Activated naive CD8-positive, alpha-beta T cell (primary cell): ENCODE measurements at regions not wholly inside any gene's neighbourhood (a gene's known extent, or its start where the extent isn't known, plus 50 kb on each side); places are given as distances from the start of the nearest gene placed in this dataset.

Experiments used
- H3K27ac Mint-ChIP-seq: one replicate; pipeline ENCODE4 v1.8.0; 2021; ENCODE audit warnings: mixed read lengths
- H3K27me3 Mint-ChIP-seq: one replicate; pipeline ENCODE4 v1.8.0; 2021; ENCODE audit warnings: mixed read lengths
- H3K36me3 Mint-ChIP-seq: one replicate; pipeline ENCODE4 v1.8.0; 2021; ENCODE audit warnings: mixed read lengths
- H3K4me1 Mint-ChIP-seq: one replicate; pipeline ENCODE4 v1.8.0; 2021; ENCODE audit warnings: low read depth, mixed read lengths
- H3K4me3 Mint-ChIP-seq: one replicate; pipeline ENCODE4 v1.8.0; 2021; ENCODE audit warnings: mild to moderate bottlenecking, mixed read lengths
- H3K9me3 Mint-ChIP-seq: one replicate; pipeline ENCODE4 v1.8.0; 2021; ENCODE audit warnings: low read depth, mixed read lengths

DNA sequence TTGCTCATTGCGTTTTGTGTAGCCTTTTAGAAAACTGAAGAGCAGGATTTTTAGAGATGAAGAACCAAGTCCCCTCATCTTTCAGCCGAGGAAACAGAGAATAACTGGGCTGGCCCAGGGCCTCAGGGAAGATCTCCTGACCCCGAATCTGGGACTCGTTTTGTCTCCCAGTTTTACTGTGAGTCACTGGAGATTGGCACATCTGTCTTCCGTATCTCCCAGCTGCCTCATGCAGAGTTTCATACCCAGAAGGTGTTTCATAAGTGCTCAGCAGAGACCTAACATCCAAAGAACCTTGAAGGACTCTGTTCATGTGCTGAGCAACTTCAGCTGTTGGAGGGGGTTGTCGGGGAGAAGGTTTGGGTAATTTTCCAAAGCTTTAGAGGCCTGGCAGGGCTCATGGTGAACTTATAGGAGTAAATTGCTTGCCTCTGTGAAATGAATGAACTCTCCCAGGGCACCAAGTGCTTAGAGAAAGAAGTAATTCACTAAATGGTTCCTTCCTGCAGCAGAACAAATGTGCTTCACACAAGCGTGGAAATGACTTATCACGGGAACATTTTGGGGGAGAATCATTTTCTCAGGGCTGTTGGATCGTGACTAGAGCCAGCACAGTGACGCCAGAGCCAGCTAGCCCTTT, 121.4 kb downstream of the FAM43A start:
- H3K4me1 Mint-ChIP-seq = no peaks in the 10 kb centered on the region
- peaks cover 10% of the 10 kb centered on the region for H3K27me3 Mint-ChIP-seq
- H3K4me3 Mint-ChIP-seq = no peak overlapping the region
- H3K9me3 Mint-ChIP-seq = no peaks in the 10 kb centered on the region
- no peak overlapping the region for H3K27ac Mint-ChIP-seq
- no peaks in the 10 kb centered on the region for H3K36me3 Mint-ChIP-seq

DNA sequence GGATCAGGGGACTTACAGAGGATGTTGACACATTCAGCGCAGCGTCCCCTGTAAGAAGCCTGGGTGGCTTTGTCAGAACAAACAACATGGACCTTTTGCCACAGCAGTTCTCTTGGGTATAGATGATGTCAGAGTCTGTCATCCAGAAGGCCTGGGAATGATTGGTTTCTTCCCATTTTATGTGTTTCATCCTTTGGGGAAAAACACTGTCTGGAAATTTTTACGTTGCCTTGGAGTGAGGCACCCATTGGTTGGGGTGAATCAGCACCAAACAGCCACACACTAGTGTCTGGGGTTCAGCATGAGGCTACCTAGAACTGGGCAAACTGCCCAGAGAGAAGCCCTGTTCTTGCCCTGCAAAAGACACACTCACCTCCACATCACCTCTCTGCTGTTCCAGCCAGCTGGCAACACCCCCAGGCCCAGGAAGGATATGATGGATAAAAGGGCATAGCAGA, 123.0 kb downstream of the FAM43A start:
- Mint-ChIP-seq H3K36me3 (no peaks in the 10 kb centered on the region), H3K4me3 (no peak overlapping the region), H3K4me1 (no peaks in the 10 kb centered on the region), H3K27ac (no peak overlapping the region), H3K9me3 (no peaks in the 10 kb centered on the region), H3K27me3 (peaks cover 8% of the 10 kb centered on the region)

DNA sequence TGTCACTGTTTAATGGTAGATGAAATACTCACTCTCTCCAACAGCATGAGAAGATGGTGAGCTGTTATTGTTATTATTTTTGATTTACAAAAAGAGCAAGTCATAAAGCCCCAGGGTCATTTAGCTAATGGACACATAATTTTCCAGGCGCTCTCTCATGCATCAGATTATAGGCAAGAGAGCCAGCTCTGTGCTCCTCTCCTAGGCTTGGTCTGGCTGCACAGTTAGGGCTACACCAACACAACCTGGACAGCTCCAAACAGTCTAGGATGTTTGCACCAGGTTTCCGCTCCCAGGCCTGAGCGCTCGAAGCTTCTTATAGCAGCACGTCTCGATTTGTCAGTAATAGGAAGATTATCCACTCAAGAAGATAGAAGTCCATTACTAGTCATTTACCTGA, 123.7 kb downstream of the FAM43A start:
- H3K27ac Mint-ChIP-seq = no peak overlapping the region
- no peaks in the 10 kb centered on the region for H3K4me1 Mint-ChIP-seq
- H3K4me3 Mint-ChIP-seq = no peak overlapping the region
- H3K27me3 Mint-ChIP-seq = peaks cover 8% of the 10 kb centered on the region
- H3K36me3 Mint-ChIP-seq = no peaks in the 10 kb centered on the region
- no peaks in the 10 kb centered on the region for H3K9me3 Mint-ChIP-seq

DNA sequence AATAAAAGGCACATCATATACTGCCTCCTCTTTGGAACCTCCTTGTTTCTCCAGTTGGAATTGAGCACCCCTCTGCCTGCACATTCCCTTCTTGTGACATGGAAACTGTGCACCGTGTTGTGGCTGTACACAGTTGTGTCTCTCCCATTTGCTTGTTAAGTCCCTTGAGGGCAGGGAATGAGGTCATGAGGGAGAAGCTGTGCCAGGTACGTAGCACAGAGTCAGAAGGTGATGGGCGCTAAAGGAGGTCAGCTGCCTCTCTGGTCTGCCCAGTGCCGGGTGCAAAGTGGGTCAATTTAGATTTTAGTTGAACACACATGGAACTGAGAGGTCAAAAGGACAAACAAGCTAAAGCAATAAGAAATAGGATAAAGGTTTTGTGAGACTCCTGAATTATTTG, 124.4 kb downstream of the FAM43A start:
- no peak overlapping the region for H3K27ac Mint-ChIP-seq
- no peaks in the 10 kb centered on the region for H3K36me3 Mint-ChIP-seq
- H3K4me3 Mint-ChIP-seq = no peak overlapping the region
- H3K9me3 Mint-ChIP-seq = no peaks in the 10 kb centered on the region
- H3K27me3 Mint-ChIP-seq = peaks cover 8% of the 10 kb centered on the region
- no peaks in the 10 kb centered on the region for H3K4me1 Mint-ChIP-seq

DNA sequence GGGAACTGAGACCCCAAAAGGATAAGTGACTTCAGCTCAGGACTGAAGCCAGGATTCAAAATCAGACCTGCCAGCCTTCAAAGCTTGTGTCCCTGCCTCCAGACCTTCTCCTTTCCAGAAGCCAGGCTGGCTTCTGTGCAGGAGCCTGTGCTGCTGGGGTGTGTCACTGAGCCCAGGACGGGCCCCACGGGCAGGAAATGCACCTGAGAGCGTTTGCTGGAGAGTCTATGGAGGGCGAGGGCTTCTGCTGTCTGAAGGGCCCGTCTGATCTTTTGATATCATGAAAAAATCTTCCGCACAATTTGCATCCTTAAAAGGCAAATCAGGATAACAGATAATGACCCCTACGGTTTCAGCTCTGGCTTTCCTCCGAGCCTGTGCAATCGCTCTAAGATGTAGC, 125.4 kb downstream of the FAM43A start:
- no peaks in the 10 kb centered on the region for H3K36me3 Mint-ChIP-seq
- peaks cover 7% of the 10 kb centered on the region for H3K27me3 Mint-ChIP-seq
- H3K4me3 Mint-ChIP-seq = no peak overlapping the region
- no peaks in the 10 kb centered on the region for H3K4me1 Mint-ChIP-seq
- no peak overlapping the region for H3K27ac Mint-ChIP-seq
- H3K9me3 Mint-ChIP-seq = no peaks in the 10 kb centered on the region

DNA sequence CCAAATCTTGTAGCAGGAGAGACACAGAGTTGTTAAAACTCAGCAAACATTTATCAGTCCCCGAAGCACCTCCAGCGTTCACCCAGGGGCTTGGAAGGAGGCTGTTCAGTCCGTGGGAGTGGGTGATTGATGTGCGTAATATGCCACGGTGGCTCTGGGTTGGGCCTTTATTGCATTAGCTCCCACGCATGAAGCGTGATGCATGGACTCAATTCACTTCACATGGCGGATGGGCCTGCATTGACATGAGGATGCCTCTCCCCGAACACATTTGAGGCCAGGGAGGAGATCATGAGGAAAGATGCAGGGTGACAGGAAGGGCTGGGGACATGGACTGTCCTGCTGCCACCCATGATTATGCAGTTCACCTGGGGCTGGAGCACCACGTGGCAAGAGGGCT, 126.5 kb downstream of the FAM43A start:
- Mint-ChIP-seq H3K4me1 (no peaks in the 10 kb centered on the region), H3K4me3 (no peak overlapping the region), H3K27ac (no peak overlapping the region), H3K36me3 (no peaks in the 10 kb centered on the region), H3K27me3 (peaks cover 2% of the 10 kb centered on the region), H3K9me3 (no peaks in the 10 kb centered on the region)

DNA sequence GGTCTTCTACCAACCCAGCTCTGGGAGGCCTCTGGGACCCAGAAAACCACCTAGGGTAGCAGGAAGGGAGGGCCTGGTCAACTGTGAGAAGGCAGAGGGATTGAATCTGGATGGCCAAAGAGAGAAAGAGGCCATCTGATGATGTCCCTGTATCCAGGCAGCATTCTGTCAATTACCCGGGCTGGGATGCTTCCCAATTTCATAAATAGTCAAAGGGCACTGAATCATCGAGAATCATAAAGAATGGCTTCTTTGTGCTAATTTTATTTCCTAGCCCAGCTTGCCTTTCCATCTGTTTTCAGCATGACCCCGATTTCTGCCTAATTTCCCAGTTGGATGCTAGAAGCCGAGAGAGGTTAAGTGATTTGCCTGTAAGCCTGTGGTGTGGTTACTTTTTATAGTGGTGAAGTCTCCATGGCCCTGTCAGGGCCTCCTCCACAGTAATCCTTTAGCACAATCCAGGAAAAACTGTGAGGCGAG, 129.2 kb downstream of the FAM43A start:
- Mint-ChIP-seq H3K36me3 (no peaks in the 10 kb centered on the region), H3K27ac (no peak overlapping the region), H3K4me3 (no peak overlapping the region), H3K4me1 (no peaks in the 10 kb centered on the region), H3K9me3 (no peaks in the 10 kb centered on the region), H3K27me3 (peaks cover 2% of the 10 kb centered on the region)

DNA sequence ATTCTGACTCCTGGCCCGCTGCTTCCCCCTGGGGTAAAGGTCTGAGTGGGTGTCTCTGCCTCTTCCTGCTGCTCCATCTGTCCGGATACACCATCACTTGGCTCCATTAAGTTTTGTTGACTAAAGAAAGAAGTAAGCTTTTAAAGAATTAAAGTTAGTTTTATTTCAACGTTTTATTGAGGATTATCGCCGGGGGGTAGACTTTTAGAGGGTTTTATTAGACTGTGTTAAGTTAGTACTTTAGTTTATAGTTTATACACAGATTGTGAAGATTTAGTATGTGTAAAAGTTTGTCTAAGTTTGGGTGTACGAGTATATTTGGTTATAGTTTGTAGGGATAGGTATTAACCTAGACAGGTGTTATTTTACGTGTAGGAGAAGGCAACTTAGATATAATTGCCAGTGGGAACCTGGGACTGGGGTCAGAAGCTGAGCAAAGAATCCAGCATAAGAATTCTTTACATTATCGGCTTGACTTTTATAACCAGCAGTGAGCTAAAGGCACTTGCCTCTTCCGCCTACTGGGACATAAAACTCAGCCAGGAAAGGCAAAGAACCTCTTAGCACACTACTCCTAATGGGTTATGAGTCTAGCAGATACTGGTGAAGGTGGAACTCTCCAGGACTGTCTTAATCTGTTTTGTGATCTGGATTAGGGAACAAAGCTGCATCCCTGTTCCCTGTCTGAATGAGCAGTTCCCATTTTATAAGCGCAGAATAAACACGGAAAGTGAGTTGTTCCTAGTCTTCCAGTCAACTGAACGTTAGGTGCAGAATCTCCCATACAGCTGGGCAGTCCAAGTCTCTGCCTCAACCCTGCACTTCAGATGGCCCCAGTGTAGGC, 131.3 kb downstream of the FAM43A start:
- H3K27me3 Mint-ChIP-seq = no peaks in the 10 kb centered on the region
- no peaks in the 10 kb centered on the region for H3K4me1 Mint-ChIP-seq
- H3K9me3 Mint-ChIP-seq = no peaks in the 10 kb centered on the region
- no peak overlapping the region for H3K27ac Mint-ChIP-seq
- no peaks in the 10 kb centered on the region for H3K36me3 Mint-ChIP-seq
- no peak overlapping the region for H3K4me3 Mint-ChIP-seq

DNA sequence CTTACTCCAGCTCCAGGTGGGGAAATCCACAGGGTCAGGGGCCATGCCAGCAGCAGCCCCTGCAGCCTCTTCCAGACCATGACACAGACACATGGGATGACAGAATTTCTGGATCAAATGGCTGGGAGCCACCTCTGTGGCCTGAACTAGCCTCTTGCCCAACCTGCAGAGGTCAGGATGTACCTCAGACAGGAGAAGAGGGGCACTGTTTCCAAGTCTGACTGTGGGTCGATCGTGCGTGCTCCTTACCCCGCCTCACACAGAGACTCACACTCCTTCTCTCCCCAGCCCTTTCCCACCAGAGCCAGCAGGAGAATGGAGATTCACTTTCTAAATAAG, 131.9 kb downstream of the FAM43A start:
- no peak overlapping the region for H3K4me3 Mint-ChIP-seq
- H3K4me1 Mint-ChIP-seq = no peaks in the 10 kb centered on the region
- H3K27ac Mint-ChIP-seq = no peak overlapping the region
- H3K36me3 Mint-ChIP-seq = no peaks in the 10 kb centered on the region
- H3K27me3 Mint-ChIP-seq = no peaks in the 10 kb centered on the region
- H3K9me3 Mint-ChIP-seq = no peaks in the 10 kb centered on the region

DNA sequence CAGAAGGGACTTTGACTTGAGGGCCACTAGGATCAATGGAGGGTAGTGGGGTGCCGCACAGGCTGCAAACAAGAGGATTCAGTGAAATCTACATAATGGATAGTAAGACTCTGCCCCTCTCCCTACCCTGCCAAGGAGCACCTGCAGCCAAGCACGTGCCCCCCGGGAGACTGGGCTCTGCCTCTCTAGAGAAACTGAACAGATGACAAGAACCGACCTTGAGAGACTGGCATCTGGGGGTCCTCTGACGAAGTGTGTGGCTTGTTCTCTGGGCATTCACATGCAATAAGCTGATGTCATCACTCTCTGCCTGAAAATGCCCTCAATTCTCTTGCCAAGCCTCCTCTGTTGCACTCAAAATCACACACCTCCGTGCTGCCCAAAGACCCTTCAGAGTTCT, 132.3 kb downstream of the FAM43A start:
- Mint-ChIP-seq H3K4me1 (no peaks in the 10 kb centered on the region), H3K4me3 (no peak overlapping the region), H3K9me3 (no peaks in the 10 kb centered on the region), H3K27ac (no peak overlapping the region), H3K27me3 (no peaks in the 10 kb centered on the region), H3K36me3 (no peaks in the 10 kb centered on the region)

DNA sequence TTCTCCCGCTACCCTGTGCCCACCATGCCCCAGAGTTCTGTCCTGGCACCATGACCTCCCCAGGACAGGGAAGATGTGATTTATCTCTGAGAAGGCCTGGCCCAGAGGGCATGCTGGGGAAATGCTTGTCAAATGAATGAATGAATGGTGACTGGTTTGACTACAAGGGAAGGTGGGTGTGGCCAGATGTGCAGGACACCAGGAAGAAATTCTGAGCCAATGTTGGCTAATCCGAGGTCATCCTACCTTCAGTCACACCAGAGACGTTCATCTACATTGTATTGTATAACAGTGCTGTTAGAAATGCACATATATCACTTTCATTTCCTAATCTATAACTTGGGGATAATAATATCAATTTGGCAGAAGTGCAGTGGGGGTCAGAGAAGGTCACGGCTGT, 138.4 kb downstream of the FAM43A start:
- Mint-ChIP-seq H3K27ac (no peak overlapping the region), H3K4me1 (no peaks in the 10 kb centered on the region), H3K9me3 (no peaks in the 10 kb centered on the region), H3K4me3 (no peak overlapping the region), H3K36me3 (no peaks in the 10 kb centered on the region), H3K27me3 (no peaks in the 10 kb centered on the region)

DNA sequence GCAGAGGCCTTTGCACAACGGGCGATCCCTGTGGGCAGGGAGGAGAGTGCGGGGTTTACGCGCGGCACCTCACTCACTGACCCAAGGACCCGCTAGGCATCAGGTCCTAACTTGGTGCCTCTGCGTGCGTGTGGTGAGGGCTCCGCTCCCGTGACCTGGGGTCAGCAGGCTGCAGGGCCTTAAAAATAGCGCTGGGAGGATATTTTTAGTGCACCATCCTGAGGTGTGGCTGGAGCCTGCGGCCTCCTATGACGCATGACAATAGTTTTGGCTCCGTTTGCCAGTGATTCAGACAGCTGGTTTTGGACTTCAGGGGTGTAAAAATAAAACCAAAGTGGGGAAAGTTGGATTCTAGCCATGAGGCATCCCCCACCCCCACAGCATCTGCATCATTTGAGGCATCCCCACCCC, 139.0 kb downstream of the FAM43A start:
- no peak overlapping the region for H3K27ac Mint-ChIP-seq

DNA sequence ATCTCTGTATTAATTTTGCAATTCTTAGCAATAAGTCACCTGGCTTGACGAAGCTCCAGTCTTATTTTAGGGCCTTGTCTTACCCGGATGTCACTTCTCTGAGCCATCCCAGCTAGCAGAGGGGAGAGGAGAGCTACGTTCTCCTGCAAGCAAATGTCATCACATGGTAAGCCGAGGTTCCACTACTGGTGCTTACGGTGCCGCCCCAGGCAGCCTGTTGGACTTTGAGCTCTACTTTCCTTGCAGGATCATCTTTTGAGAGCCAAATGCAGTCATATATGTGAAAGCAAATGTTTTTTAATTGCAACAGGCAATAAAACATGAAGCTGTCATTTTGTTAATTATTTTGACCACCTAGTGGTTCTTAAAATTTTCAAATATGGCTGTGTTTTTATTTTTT, 140.9 kb downstream of the FAM43A start:
- H3K9me3 Mint-ChIP-seq = no peaks in the 10 kb centered on the region
- H3K27ac Mint-ChIP-seq = no peak overlapping the region
- no peaks in the 10 kb centered on the region for H3K4me1 Mint-ChIP-seq
- H3K36me3 Mint-ChIP-seq = no peaks in the 10 kb centered on the region
- no peak overlapping the region for H3K4me3 Mint-ChIP-seq
- no peaks in the 10 kb centered on the region for H3K27me3 Mint-ChIP-seq

More for the DNA sequence above, 139.0 kb downstream of the FAM43A start:
- Mint-ChIP-seq H3K4me1 (no peaks in the 10 kb centered on the region), H3K4me3 (no peak overlapping the region), H3K36me3 (no peaks in the 10 kb centered on the region), H3K9me3 (no peaks in the 10 kb centered on the region), H3K27me3 (no peaks in the 10 kb centered on the region)

DNA sequence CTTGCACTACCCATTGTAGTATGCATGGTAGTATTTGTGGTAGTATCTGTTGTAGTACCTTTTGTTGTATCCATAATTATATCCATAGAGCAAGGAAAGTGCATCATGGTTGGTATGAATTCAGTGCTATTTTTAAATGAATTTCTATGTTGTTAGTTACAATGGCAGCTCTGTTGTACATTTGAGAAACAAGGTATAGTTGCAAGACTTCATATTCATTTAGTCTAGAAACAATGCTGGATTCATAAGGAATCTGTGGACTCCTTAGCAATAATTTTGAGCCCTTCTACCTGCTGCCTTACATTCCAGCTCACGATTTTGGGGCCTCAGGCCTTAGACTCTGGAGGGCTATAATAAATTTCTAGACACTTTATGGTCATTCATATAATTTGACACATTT, 141.8 kb downstream of the FAM43A start:
- Mint-ChIP-seq H3K4me3 (no peak overlapping the region), H3K36me3 (no peaks in the 10 kb centered on the region), H3K9me3 (no peaks in the 10 kb centered on the region), H3K4me1 (no peaks in the 10 kb centered on the region), H3K27me3 (no peaks in the 10 kb centered on the region), H3K27ac (no peak overlapping the region)

DNA sequence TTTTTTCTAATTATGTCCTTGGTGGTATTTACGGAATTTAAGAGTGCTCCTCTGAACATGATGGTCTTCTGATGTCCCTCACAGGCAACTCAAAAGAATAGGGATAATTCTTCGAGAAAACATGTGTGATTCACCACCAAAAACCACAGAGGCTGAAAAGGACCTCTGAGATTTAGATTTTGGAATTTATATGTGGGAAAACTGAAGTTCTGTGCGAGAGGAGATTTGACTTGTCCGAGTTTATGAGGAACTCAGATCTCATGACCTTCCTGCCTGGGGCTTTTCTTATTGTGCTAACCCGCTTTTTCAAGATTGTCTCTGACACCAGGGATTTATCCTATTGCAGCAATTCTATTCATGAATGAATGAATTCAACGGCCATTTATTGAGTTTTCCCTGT, 142.4 kb downstream of the FAM43A start:
- no peak overlapping the region for H3K4me3 Mint-ChIP-seq
- H3K4me1 Mint-ChIP-seq = no peaks in the 10 kb centered on the region
- H3K36me3 Mint-ChIP-seq = no peaks in the 10 kb centered on the region
- no peaks in the 10 kb centered on the region for H3K27me3 Mint-ChIP-seq
- H3K27ac Mint-ChIP-seq = no peak overlapping the region
- H3K9me3 Mint-ChIP-seq = no peaks in the 10 kb centered on the region

DNA sequence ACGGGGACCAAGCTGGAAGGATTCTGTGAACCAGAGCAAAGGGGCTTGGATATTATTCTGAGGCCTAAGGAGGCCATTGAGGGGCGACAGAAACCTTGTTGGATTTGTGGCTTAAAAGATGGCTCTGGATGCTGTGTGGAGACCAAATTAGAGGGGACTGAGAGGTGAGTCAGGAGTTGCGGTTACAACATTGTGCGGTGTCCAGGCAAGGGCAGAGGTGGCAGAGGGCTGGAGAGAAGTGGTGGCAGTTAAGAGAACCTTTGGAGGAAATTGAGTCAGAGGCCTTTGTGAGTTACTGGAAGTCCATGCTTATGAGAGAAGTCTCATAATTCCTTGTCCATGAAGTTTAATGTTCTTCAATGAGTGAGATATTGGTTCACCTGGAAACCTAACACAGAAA, 143.2 kb downstream of the FAM43A start:
- Mint-ChIP-seq H3K27me3 (no peaks in the 10 kb centered on the region), H3K9me3 (no peaks in the 10 kb centered on the region), H3K4me1 (no peaks in the 10 kb centered on the region), H3K27ac (no peak overlapping the region), H3K36me3 (no peaks in the 10 kb centered on the region), H3K4me3 (no peak overlapping the region)
